GM21423 (cell line): ENCODE measurements at regions not wholly inside any gene's neighbourhood (a gene's known extent, or its start where the extent isn't known, plus 50 kb on each side); places are given as distances from the start of the nearest gene placed in this dataset.

Experiments
- ATAC-seq: cut with Tn5 transposase; IDR thresholded peaks from one replicate; pipeline ENCODE4 v1.9.1; 2021; ENCODE audit warnings: mild to moderate bottlenecking, moderate library complexity; ENCODE audit not compliant: unreplicated experiment

DNA sequence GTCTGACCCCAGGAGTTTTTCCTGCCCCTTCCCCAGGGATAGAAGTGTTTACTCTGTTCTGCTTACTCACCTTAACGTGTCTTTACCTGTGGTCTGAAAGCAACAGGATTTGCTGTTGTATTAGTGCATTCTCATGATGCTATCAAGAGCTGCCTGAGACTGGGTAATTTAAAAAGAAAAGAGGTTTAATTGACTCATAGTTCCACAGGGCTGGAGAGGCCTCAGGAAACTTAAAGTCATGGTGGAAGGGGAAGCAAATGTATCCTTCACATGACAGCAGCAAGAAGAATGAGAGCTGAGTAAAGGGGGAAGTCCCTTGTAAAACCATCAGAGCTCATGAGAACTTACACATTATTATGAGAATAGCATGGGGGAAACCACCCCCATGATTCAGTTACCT is 240.4 kb downstream of the SNAPC1 start:
- no peak for ATAC-seq

DNA sequence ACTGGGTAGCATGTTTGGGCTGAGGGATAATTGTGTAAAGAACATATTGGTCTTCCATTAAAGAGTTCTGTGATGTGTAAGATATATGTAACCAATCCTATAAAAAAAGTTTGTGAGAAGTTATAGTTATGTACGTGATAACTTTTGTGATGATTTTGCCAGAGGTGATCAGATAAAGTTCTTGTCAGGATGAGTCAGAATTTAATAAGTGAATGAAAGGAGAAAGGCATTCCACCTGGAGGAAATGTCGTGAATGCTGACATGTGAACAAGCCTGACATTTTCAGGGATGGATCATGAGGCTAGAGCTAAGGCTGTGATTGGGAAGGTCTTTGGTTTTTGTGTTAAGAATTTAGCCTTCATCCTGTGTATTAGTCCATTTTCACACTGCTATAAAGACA is 241.5 kb downstream of the SNAPC1 start:
- no peak for ATAC-seq

DNA sequence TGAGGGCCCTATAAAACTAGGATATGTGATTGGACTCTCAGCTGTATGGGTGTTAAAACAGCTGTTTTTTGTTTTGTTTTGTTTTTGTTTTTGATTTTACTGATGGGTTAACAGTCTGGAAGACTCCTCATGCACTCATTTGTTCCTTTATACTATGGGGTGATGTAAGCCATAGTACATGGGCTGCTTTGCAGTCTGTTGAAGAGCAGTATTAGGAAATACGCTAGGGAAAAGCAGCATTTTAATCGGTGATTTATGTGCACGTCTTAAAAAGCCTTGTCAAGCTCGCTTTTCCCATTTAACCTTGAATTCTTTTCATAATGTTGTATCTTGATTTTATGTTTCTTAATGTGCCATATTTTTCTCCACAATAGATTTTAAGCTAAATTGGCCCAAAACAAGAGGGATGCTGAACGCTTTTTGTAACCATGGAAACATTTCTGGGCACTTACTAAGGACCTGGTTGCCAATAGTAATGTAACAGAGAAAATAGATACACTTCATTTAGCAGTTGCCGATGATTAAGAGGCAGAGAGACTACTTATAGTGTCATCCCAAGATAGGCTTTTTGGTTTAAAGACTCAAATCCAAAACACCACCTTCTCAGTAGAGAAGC is 244.0 kb downstream of the SNAPC1 start:
- no peak for ATAC-seq

DNA sequence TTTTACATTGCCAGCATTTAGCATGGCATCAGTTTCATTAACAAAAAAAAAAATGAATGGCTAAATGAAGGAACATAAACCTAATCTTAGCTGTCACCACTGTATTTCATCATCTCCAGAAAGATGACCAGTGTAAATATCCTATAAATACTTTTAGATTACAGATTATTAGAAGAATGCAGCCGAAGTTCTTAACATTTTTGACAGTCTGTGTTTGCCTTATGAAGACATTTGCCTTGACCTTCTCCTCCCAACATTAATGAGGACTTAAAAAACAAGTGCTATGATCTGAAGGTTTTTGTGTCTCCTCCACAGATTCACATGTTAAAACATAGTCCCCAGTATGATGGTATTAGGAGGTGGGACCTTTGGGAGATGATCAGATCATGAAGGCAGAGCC is 253.0 kb downstream of the SNAPC1 start:
- no peak for ATAC-seq

DNA sequence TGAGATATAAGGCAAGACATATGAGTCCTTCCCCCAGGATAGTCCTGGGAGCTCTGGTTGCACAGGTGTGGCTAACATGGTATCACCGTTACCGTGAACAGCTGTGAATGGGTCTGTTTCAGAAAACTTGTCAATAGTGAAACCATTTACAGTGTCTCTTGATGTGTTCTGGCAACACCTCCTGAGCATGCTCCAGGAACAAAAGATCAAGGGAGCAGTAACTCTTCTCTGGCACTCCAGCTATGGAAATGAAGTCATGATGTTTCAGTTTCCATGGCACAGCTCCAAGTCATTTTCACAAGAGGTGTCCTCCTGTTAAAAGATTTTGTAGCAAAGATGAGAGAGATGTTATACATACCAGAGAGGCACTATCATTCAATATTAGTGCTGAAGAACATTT is 253.7 kb downstream of the SNAPC1 start:
- ATAC-seq, result no peak

DNA sequence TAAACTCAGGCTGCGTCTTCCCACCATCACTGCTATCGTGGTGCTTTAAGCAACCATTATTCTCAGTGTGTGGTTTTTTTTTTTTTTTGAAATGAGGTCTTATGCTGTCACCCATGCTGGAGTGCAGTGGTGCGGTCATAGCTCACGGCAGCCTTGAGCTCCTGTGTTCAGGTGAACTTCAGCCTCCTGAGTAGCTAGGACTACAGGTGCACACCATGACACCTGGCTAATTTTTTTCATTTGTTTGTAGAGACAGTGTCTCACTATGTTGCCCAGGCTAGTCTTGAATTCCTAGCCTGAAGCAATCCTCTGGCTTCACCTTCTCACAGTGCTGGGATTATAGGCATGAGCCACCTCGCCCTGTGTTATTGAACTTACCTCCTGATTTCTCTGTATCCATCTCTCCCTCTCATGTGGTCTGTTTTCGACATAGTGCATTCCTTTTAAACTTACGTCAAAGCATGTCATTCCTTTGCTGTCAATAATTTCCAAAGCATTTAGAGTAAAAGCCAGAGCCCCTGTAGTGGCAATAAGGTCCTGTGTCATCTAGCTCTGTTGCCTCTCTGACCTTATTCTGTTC is 255.5 kb downstream of the SNAPC1 start:
- ATAC-seq, result no peak

DNA sequence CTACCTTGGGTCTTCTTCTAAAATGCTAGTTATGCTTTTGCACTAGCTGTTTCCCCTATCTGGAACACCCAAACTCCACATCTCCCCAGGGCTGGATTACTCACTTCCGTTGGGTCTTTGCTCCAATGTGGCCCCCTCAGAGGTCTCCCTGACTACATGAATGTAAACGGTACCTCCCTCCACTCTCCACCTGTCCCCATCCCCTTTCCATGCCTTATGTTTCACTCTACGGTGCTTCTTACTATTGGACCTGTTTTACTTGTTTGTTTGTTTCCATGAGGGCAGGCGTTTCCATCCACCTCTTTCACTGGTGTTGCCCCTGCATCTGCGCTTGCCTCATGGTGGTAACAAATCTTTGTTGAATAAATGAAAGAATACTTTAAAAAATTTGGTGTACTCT is 256.4 kb downstream of the SNAPC1 start:
- ATAC-seq, result no peak

DNA sequence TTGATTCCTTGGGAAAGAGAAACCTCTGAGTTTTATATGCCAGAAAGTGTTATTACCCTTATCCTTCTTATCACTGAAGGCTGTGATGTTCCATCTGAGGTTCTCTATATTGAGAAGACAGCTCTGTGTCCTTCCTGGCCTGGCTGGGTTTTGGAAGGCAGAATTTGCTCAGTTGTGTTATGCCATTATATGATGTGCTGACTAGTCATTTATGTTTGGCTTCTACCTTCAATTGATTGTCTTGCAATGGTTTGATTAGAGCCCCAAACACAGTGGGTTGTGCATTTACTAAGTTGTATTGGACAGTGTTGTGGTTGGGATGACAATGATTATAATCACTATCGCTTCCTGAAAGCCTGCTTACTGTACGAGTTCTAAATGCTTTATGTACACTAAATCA is 265.7 kb downstream of the SNAPC1 start:
- ATAC-seq, result no peak

DNA sequence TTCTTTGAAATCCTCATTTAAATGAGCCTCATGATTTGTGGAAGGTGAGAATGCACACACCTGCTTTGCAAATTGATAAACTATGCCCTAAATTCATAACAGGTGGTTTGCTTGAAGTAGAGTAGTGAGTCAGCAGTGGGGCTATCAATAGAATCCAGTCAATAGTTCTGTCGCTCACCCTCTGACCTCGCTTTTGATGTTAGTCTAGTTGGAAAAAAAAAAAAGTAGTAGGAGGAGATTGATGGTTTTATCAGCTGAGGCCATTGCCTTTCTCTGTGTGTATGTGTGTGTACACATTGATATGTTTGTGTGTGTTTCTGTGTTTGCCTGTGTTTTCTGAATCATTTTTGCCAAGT is 267.3 kb downstream of the SNAPC1 start:
- peak; percentile 52 for ATAC-seq

DNA sequence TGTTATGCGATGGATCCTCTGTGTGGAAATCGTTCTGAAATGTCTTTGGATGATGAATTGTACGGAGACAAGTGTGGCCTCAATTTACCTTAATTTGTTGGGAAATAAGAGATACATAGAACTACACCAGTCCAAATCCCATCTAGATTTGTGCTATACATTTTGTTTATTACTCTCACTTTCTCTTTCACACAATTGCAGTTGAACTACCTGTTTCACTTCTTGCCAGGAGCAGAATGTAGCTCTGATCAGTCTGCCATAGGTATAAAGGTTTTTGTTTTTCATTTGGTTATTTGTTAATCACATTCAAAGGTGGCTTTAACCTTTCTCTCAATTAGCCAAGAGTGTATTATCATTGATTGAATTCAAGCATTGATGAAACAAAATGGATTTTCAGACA is 268.2 kb downstream of the SNAPC1 start:
- no peak for ATAC-seq

DNA sequence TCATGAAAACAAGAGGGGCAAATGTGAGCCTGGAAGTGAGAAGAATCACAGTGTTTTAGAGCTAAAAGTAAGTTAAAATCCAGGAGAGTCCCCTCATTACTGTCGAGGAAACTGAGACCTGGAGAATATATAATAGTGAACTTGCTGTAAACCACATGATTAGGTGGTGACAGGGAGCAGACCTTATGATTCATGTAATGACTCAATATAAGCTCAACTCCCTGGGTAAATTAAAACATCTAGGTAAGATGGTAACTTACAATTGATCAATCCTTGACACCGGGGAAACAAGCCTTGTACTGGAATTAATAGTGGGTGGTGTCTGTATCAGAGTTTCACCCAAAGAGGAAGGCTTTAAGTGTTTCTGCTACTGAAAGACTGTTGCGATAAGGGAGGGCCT is 269.3 kb downstream of the SNAPC1 start:
- ATAC-seq, result no peak

DNA sequence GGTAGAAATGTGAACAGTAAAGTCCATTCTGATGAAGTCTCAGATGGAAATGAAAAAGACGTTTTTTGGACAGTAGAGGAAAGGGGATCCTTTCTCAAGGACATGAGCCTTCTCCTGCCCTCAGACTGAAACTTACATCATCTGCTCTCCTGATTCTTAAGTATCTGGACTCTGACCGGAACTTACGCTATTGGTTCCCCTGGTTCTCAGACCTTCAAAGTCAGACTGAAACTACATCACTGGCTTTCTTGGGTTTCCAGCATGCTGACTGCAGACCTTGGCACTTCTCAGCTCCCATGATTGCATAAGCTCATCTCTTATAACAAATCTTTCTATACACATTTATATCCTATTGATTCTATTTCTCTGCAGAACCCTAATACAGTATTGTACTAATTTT is 291.0 kb downstream of the SNAPC1 start:
- no peak for ATAC-seq

DNA sequence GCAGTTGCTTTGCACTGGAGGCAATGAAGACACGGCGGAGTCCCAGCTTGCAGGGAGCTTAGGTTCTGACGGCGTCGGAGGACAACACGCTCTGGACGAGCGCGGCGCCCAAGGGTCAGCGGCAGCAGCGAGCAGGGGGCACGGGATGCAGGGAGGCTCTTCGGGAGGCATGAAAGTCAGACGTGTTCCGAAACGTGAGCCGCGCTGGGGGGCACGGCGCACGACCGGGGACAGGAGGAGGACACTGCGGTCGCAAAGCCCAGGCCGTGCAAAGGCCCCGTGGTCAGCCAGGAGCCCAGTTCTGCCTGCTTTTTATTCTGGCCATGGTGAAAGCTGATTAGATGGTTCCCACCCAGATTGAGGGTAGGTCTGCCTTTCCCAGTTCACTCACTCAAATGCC is 294.6 kb downstream of the SNAPC1 start:
- no peak for ATAC-seq

DNA sequence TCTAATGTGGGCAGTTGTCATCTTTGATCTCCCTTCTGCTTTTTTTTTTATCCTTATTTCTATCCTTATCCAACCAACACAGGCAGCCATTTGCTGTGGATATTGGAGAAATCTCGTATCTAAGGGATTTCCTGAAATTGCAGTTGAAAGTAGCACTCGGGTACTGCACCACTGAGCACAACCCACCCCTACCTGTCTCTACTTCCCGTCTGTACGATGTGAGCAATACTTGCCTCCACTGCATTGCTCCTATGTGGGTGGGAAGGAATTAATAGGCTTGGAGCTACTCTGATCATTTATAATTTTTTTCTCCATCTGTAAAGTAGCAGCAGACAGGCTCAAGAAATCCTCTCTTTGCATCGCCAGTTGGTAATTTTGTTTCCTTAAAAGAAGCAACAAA is 300.4 kb downstream of the SNAPC1 start:
- no peak for ATAC-seq

DNA sequence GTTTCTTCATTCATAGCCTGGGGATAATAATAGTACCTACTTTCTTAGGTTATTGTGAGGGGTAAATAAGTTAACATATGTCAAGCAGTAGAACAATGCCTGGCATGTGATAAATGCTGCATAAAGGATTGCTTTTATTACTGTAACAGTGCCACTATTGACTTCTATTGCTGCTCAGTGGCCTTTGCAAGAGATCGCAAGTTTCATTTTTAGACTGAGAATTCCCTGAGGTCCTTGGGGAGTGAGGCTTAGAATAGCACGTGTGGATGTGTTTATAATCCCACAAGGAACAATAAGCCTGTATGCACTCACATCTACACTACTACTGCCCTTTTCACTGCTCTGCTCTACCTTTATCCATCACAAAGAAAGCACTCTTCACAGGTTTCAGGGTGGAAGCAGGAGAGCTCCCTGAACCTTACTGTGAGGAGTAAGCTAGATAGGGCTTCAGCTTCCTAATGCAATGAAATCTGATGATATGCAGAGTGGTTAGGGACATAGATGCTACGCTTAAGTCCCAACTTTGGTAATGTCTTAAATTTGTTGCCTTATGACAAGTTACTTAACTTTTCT is 302.6 kb downstream of the SNAPC1 start:
- no peak for ATAC-seq

DNA sequence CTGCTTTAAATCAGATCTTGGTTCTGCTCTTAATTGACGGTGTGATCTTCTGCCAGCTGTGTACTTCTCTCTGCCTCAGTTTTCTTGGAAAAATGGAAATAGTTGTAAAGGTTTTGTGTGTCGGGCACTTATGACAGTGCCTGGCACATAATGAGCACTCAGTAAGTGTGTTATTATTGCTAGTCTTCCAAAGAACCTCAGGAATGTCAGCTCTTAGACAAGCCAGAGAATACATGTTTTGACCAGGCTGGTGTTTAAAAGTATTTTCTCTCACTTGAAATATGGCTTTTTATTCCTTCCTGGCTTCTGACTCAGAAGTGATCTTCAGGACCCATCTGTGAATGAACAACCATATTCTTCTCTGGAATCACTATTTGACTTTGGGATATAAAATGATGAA is 304.1 kb downstream of the SNAPC1 start:
- ATAC-seq, result no peak

DNA sequence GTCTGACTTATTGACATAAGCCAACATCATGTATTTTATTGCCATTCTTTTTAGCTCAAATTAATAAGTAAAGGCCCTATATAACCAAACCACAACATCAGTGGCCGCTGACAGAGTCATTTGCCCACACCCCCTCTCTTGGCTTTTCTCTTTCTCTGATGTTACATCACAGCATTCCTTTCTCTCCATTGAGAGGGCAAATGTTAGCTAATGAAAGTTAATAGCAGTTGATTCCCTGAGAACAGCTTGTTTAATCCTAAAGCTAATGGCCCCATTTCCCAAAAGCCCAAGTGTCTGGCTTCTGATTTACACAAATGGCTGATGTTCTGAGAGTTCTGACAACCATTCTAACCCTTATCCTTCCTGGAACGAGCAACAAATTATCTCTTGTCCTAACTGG is 308.8 kb downstream of the SNAPC1 start:
- no peak for ATAC-seq

DNA sequence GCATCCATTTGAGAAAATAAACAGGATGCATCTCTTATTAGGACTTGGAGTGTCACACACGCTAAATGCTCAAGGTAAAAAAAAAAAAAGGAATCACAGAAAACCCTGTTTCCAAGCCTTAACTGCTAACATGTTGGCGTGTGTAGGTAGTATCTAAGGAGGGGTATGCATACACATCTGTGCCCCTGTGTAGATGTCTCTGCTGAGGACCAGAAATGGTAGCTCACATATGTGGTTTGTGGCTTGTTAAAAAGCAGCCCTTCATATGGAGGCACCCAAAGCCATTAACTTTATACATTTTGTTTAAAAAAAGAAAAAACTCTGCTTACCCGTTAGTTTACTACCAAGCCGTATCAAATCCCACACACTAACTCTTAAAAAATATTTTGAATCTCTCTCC is 314.1 kb downstream of the SNAPC1 start:
- no peak for ATAC-seq

DNA sequence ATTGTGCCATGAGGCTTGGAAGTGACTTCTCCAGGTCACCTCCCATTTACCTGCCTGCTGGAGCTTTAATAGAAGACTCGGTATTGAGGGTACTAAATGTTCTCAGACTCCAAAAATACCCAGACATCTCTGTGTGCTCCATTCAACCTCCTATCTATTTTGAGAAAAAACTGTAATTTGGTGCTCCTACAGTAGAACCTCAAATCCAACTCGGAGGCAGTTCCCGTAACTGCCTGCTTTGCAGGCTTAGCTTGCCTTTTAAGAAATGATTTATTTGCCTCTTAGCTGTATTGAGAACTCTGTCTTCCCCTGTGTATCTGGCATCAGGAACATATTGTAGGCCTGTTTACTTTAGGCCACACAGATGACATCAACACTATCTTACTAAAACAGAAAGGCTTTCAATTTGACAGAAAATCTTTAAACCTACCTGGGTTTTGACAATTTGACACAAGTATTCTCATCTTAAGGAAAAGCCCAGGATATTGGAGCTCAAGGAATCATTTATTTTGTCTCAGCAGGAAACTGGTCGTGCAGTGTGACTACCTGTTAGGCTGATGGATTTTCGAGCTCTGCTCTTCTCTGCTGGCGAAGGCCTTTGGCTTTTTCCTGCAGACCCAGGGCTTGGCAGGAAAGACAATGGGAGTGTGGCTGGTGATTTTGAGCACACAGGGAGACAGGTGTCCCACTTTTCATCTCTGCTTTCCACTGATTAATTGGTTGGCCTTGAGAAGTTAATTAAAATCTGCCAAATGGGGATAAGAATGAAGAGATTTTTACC is 314.8 kb downstream of the SNAPC1 start:
- ATAC-seq, result no peak

DNA sequence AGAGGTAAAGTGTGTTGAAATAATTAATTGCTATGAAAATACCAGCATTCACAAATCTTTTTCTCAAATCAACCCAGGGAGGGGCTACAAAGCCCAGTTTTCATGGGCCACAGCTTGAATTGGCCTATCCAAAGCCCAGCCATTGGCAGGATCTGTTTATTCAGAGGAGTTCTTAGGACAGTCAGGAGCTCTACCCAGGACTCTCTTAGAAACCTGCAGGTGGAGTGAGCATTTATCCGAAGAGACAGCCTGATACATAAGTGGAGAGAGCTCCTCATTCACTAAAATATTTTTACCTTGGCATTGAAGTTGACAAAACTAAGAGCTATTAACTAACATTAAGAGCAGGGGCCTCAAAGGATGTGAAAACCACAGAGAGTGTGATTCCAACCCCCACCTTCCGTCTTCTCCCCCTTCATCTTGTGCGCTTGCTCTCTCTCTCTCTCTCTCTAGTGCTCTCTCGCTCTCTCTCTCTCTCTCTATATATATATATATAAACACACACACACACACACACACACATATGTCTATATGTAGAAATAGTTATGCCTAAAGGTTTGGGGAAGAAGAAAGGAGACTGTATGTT is 315.5 kb downstream of the SNAPC1 start:
- peak; percentile 23 for ATAC-seq

DNA sequence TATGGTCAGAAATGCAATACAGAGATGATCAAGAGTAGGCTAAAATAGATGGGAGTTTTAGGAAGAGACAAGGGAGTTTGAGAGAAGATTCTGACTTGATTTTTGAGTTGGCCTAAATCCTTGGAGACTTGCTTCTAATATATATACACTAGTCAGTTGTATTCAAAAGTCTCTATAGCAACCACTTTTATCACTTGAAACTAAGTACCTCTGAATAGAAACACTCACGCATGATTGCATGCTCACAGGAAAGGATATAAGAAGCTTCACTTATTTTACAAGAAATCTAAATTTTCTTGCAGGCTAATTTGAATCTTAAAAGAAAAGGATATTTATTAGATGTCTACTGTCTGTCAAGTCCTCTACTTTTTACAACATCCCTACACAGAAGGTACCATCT is 316.8 kb downstream of the SNAPC1 start:
- peak; percentile 40 for ATAC-seq
